ENCODE measurements at regions not wholly inside any gene's neighbourhood (a gene's known extent, or its start where the extent isn't known, plus 50 kb on each side); places are given as distances from the start of the nearest gene placed in this dataset.

GRCh38 chr2:12083713-12084419 lies 337.4 kb downstream of the LPIN1 start:
- DNase-seq = no peak
- H3K27ac Mint-ChIP-seq = no peak overlapping the region
- H3K9me3 Mint-ChIP-seq = peaks cover 2% of the 10 kb centered on the region
- H3K36me3 Mint-ChIP-seq = no peaks in the 10 kb centered on the region
- no peak overlapping the region for H3K4me3 Mint-ChIP-seq
- peaks cover 8% of the 10 kb centered on the region for H3K27me3 Mint-ChIP-seq
- CTCF ChIA-PET = no interaction called here
- H3K4me1 Mint-ChIP-seq = peaks cover 29% of the 10 kb centered on the region

GRCh38 chr2:12087175-12087574 lies 340.7 kb downstream of the LPIN1 start:
- Mint-ChIP-seq H3K9me3 (no peaks in the 10 kb centered on the region), H3K4me3 (no peak overlapping the region), H3K27ac (no peak overlapping the region), H3K36me3 (no peaks in the 10 kb centered on the region), H3K27me3 (peaks cover 9% of the 10 kb centered on the region), H3K4me1 (peaks cover 12% of the 10 kb centered on the region)
- no peak for DNase-seq
- CTCF ChIA-PET = interaction anchor here (0.9 kb wide), 1 partner anchor 8 kb away, joined by 4 read pairs; no protein-coding TSS in a partner anchor

GRCh38 chr2:12087671-12088380 lies 341.4 kb downstream of the LPIN1 start:
- H3K36me3 Mint-ChIP-seq = no peaks in the 10 kb centered on the region
- H3K27me3 Mint-ChIP-seq = peaks cover 9% of the 10 kb centered on the region
- DNase-seq = no peak
- peaks cover 9% of the 10 kb centered on the region for H3K4me1 Mint-ChIP-seq
- no peak overlapping the region for H3K27ac Mint-ChIP-seq
- H3K4me3 Mint-ChIP-seq = no peak overlapping the region
- no peaks in the 10 kb centered on the region for H3K9me3 Mint-ChIP-seq
- CTCF ChIA-PET = no interaction called here

- H3K4me3 Mint-ChIP-seq = no peak overlapping the region
- CTCF ChIA-PET = no interaction called here
- no peaks in the 10 kb centered on the region for H3K36me3 Mint-ChIP-seq
- no peaks in the 10 kb centered on the region for H3K9me3 Mint-ChIP-seq
- H3K27ac Mint-ChIP-seq = no peak overlapping the region
- DNase-seq = no peak
- peaks cover 4% of the 10 kb centered on the region for H3K4me1 Mint-ChIP-seq
- peaks cover 12% of the 10 kb centered on the region for H3K27me3 Mint-ChIP-seq
Measured at GRCh38 chr2:12089001-12089400, 342.6 kb downstream of the LPIN1 start.

GRCh38 chr2:12089496-12089895 lies 343.1 kb downstream of the LPIN1 start:
- Mint-ChIP-seq H3K27me3 (peaks cover 15% of the 10 kb centered on the region), H3K36me3 (no peaks in the 10 kb centered on the region), H3K4me1 (no peaks in the 10 kb centered on the region), H3K27ac (no peak overlapping the region), H3K9me3 (no peaks in the 10 kb centered on the region), H3K4me3 (no peak overlapping the region)
- DNase-seq = no peak
- CTCF ChIA-PET = no interaction called here

GRCh38 chr2:12090072-12090471 lies 343.6 kb downstream of the LPIN1 start:
- DNase-seq = no peak
- H3K4me1 Mint-ChIP-seq = no peaks in the 10 kb centered on the region
- no peaks in the 10 kb centered on the region for H3K36me3 Mint-ChIP-seq
- no peaks in the 10 kb centered on the region for H3K9me3 Mint-ChIP-seq
- no peak overlapping the region for H3K4me3 Mint-ChIP-seq
- H3K27ac Mint-ChIP-seq = no peak overlapping the region
- CTCF ChIA-PET = no interaction called here
- H3K27me3 Mint-ChIP-seq = peaks cover 15% of the 10 kb centered on the region

GRCh38 chr2:12090590-12090989 lies 344.2 kb downstream of the LPIN1 start:
- Mint-ChIP-seq H3K27me3 (peaks cover 15% of the 10 kb centered on the region), H3K4me3 (no peak overlapping the region), H3K4me1 (no peaks in the 10 kb centered on the region), H3K36me3 (no peaks in the 10 kb centered on the region), H3K9me3 (no peaks in the 10 kb centered on the region), H3K27ac (no peak overlapping the region)
- CTCF ChIA-PET = no interaction called here
- no peak for DNase-seq

GRCh38 chr2:12091201-12091806 lies 344.9 kb downstream of the LPIN1 start:
- CTCF ChIA-PET = no interaction called here
- Mint-ChIP-seq H3K27ac (no peak overlapping the region), H3K4me1 (no peaks in the 10 kb centered on the region), H3K9me3 (no peaks in the 10 kb centered on the region), H3K27me3 (peaks cover 15% of the 10 kb centered on the region), H3K4me3 (no peak overlapping the region), H3K36me3 (no peaks in the 10 kb centered on the region)
- DNase-seq = no peak

- H3K27ac Mint-ChIP-seq = no peak overlapping the region
- CTCF ChIA-PET = no interaction called here
- no peaks in the 10 kb centered on the region for H3K4me1 Mint-ChIP-seq
- no peak overlapping the region for H3K4me3 Mint-ChIP-seq
- H3K36me3 Mint-ChIP-seq = no peaks in the 10 kb centered on the region
- DNase-seq = no peak
- peaks cover 11% of the 10 kb centered on the region for H3K27me3 Mint-ChIP-seq
- H3K9me3 Mint-ChIP-seq = no peaks in the 10 kb centered on the region
Measured at GRCh38 chr2:12094134-12094533, 347.7 kb downstream of the LPIN1 start.

- H3K36me3 Mint-ChIP-seq = no peaks in the 10 kb centered on the region
- no peak overlapping the region for H3K4me3 Mint-ChIP-seq
- H3K9me3 Mint-ChIP-seq = no peaks in the 10 kb centered on the region
- no peak for DNase-seq
- H3K27ac Mint-ChIP-seq = no peak overlapping the region
- H3K27me3 Mint-ChIP-seq = peaks cover 6% of the 10 kb centered on the region
- CTCF ChIA-PET = no interaction called here
- no peaks in the 10 kb centered on the region for H3K4me1 Mint-ChIP-seq
Measured at GRCh38 chr2:12096051-12096787, 349.8 kb downstream of the LPIN1 start.

GRCh38 chr2:12096788-12097449 lies 350.5 kb downstream of the LPIN1 start:
- no peaks in the 10 kb centered on the region for H3K36me3 Mint-ChIP-seq
- DNase-seq = no peak
- no peak overlapping the region for H3K27ac Mint-ChIP-seq
- CTCF ChIA-PET = no interaction called here
- H3K27me3 Mint-ChIP-seq = peaks cover 6% of the 10 kb centered on the region
- no peaks in the 10 kb centered on the region for H3K9me3 Mint-ChIP-seq
- H3K4me3 Mint-ChIP-seq = no peak overlapping the region
- H3K4me1 Mint-ChIP-seq = peaks cover 2% of the 10 kb centered on the region

GRCh38 chr2:12097859-12098258 lies 351.4 kb downstream of the LPIN1 start:
- Mint-ChIP-seq H3K4me1 (peaks cover 3% of the 10 kb centered on the region), H3K9me3 (no peaks in the 10 kb centered on the region), H3K27me3 (peaks cover 6% of the 10 kb centered on the region), H3K36me3 (no peaks in the 10 kb centered on the region), H3K27ac (no peak overlapping the region), H3K4me3 (no peak overlapping the region)
- CTCF ChIA-PET = no interaction called here
- no peak for DNase-seq

GRCh38 chr2:12099374-12099773 lies 352.9 kb downstream of the LPIN1 start:
- no peak overlapping the region for H3K27ac Mint-ChIP-seq
- H3K4me3 Mint-ChIP-seq = no peak overlapping the region
- H3K36me3 Mint-ChIP-seq = no peaks in the 10 kb centered on the region
- H3K27me3 Mint-ChIP-seq = no peaks in the 10 kb centered on the region
- CTCF ChIA-PET = no interaction called here
- DNase-seq = no peak
- peaks cover 3% of the 10 kb centered on the region for H3K4me1 Mint-ChIP-seq
- H3K9me3 Mint-ChIP-seq = no peaks in the 10 kb centered on the region

GRCh38 chr2:12102679-12103078 lies 356.2 kb downstream of the LPIN1 start:
- Mint-ChIP-seq H3K4me3 (no peak overlapping the region), H3K27me3 (no peaks in the 10 kb centered on the region), H3K27ac (no peak overlapping the region), H3K4me1 (peaks cover 11% of the 10 kb centered on the region), H3K9me3 (no peaks in the 10 kb centered on the region), H3K36me3 (no peaks in the 10 kb centered on the region)
- CTCF ChIA-PET = no interaction called here
- DNase-seq = no peak
